ENCODE measurements at regions not wholly inside any gene's neighbourhood (a gene's known extent, or its start where the extent isn't known, plus 50 kb on each side); places are given as distances from the start of the nearest gene placed in this dataset.
"Not testable (repeated sequence)": the region's sequence is repeated elsewhere in the genome, so short reads cannot be mapped to it uniquely, and the experiment has no call there.

DNA sequence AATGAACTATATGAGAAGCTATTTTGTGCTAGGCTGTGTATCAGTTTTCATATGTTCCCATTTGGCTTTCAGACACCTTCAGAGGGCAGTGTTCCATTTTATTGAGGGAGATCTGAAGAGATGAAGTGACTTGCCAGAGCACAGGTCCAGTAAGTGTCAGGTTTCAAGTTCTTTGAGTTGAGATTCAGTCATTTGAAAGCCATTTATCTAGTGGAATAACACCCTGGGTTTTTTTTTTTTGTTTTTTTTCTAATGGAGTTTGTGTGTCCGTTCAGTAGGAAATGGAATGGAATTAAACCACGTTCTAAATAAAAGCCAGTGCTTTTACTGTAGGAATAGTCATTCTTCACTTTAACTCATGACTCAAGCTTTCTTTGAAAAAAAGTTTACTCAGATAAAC is 652.9 kb upstream of the USP24 start:
- H3K9me3 ChIP-seq (ENCODE audit: low read length), result no peaks in the 10 kb centered on the region
- no peak overlapping the region for H3K9ac ChIP-seq (ENCODE audit: low read length)
- no peak overlapping the region for H3K4me3 ChIP-seq (ENCODE audit: low read depth, low read length, poor library complexity, severe bottlenecking)
- no peak overlapping the region for H3K27ac ChIP-seq (ENCODE audit: low read depth, low read length, poor library complexity, severe bottlenecking)
- H3K36me3 ChIP-seq (ENCODE audit: insufficient read depth, low read length), result no peaks in the 10 kb centered on the region
- H3K79me2 ChIP-seq (ENCODE audit: insufficient read depth, low read length), result no peaks in the 10 kb centered on the region
- no peak overlapping the region for H2AFZ ChIP-seq (ENCODE audit: low read length)
- no peaks in the 10 kb centered on the region for H3K9me2 ChIP-seq (ENCODE audit: low read depth, low read length)
- no peaks in the 10 kb centered on the region for H3F3A ChIP-seq (ENCODE audit: insufficient read depth, low read length)
- H3K4me2 ChIP-seq (ENCODE audit: low read length), result no peak overlapping the region
- TF ChIP-seq EZH2 (IDR thresholded peaks at IDR 0.05; ENCODE audit: borderline replicate concordance, low read length), result no peak
- TF ChIP-seq, protein P1, sequence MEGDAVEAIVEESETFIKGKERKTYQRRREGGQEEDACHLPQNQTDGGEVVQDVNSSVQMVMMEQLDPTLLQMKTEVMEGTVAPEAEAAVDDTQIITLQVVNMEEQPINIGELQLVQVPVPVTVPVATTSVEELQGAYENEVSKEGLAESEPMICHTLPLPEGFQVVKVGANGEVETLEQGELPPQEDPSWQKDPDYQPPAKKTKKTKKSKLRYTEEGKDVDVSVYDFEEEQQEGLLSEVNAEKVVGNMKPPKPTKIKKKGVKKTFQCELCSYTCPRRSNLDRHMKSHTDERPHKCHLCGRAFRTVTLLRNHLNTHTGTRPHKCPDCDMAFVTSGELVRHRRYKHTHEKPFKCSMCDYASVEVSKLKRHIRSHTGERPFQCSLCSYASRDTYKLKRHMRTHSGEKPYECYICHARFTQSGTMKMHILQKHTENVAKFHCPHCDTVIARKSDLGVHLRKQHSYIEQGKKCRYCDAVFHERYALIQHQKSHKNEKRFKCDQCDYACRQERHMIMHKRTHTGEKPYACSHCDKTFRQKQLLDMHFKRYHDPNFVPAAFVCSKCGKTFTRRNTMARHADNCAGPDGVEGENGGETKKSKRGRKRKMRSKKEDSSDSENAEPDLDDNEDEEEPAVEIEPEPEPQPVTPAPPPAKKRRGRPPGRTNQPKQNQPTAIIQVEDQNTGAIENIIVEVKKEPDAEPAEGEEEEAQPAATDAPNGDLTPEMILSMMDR (IDR thresholded peaks at IDR 0.05; ENCODE audit: low read length), result no peak
- no peaks in the 10 kb centered on the region for H3K4me1 ChIP-seq (ENCODE audit: insufficient read depth, low read length, severe bottlenecking)
- H3K27me3 ChIP-seq (ENCODE audit: insufficient read depth, low read length), result no peaks in the 10 kb centered on the region
- no peaks in the 10 kb centered on the region for H4K20me1 ChIP-seq (ENCODE audit: insufficient read depth, low read length)

DNA sequence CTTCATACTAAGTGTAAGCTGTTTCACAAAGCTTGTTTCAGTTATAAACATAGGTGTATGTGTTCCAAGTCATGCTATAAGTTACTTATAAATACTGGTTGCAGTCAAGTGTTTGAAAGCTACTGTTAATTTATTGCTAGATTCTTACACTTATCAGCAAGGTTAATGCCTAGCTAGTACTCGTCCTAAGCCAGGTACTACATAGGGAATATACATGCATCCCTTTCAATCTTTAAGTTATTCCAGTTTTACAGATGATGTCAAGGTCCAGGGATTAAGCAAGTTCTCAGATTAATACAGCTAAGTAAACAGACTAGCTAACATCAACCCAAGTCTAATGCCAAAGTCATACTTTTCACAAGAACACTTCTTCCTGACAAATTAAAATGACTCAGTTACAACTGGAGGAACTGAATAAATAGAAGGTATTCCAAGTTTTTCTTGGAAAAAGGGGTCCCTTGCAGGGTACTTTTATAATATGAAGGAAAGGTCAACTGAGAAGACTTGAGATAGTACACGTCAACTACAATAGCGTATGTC is 652.2 kb upstream of the USP24 start:
- H3K79me2 ChIP-seq (ENCODE audit: insufficient read depth, low read length), result no peaks in the 10 kb centered on the region
- no peaks in the 10 kb centered on the region for H3K27me3 ChIP-seq (ENCODE audit: insufficient read depth, low read length)
- H3K4me3 ChIP-seq (ENCODE audit: low read depth, low read length, poor library complexity, severe bottlenecking), result no peak overlapping the region
- H3K4me2 ChIP-seq (ENCODE audit: low read length), result no peak overlapping the region
- no peaks in the 10 kb centered on the region for H3K36me3 ChIP-seq (ENCODE audit: insufficient read depth, low read length)
- H4K20me1 ChIP-seq (ENCODE audit: insufficient read depth, low read length), result no peaks in the 10 kb centered on the region
- H3K4me1 ChIP-seq (ENCODE audit: insufficient read depth, low read length, severe bottlenecking), result no peaks in the 10 kb centered on the region
- no peaks in the 10 kb centered on the region for H3K9me3 ChIP-seq (ENCODE audit: low read length)
- H2AFZ ChIP-seq (ENCODE audit: low read length), result no peak overlapping the region
- H3K9me2 ChIP-seq (ENCODE audit: low read depth, low read length), result no peaks in the 10 kb centered on the region
- H3K9ac ChIP-seq (ENCODE audit: low read length), result no peak overlapping the region
- no peaks in the 10 kb centered on the region for H3F3A ChIP-seq (ENCODE audit: insufficient read depth, low read length)
- no peak for TF ChIP-seq EZH2 (IDR thresholded peaks at IDR 0.05; ENCODE audit: borderline replicate concordance, low read length)
- TF ChIP-seq, protein P1 (IDR thresholded peaks at IDR 0.05; ENCODE audit: low read length), result no peak
- H3K27ac ChIP-seq (ENCODE audit: low read depth, low read length, poor library complexity, severe bottlenecking), result no peak overlapping the region

DNA sequence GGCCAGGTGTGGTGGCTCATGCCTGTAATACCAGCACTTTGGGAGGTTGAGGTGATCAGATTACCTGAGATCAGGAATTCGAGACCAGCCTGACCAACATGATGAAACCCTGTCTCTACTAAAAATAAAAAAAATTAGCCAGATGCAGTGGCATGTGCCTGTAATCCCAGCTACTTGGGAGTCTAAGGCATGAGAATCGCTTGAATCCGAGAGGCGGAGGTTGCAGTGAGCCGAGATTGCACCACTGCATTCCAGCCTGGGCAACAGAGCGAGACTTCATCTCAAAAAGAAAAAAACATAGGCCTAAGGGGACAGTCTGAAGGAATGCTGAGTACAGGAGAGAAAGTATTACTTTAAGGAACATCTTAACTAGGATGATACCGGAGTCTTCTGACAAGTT is 650.6 kb upstream of the USP24 start:
- not testable (repeated sequence) for H3K9me2 ChIP-seq (ENCODE audit: low read depth, low read length); H3K4me1 ChIP-seq (ENCODE audit: insufficient read depth, low read length, severe bottlenecking); H3K27me3 ChIP-seq (ENCODE audit: insufficient read depth, low read length); H3F3A ChIP-seq (ENCODE audit: insufficient read depth, low read length); H3K9ac ChIP-seq (ENCODE audit: low read length); H2AFZ ChIP-seq (ENCODE audit: low read length); H3K27ac ChIP-seq (ENCODE audit: low read depth, low read length, poor library complexity, severe bottlenecking); H3K4me2 ChIP-seq (ENCODE audit: low read length); H3K9me3 ChIP-seq (ENCODE audit: low read length); H3K79me2 ChIP-seq (ENCODE audit: insufficient read depth, low read length); H4K20me1 ChIP-seq (ENCODE audit: insufficient read depth, low read length); H3K36me3 ChIP-seq (ENCODE audit: insufficient read depth, low read length); H3K4me3 ChIP-seq (ENCODE audit: low read depth, low read length, poor library complexity, severe bottlenecking)

DNA sequence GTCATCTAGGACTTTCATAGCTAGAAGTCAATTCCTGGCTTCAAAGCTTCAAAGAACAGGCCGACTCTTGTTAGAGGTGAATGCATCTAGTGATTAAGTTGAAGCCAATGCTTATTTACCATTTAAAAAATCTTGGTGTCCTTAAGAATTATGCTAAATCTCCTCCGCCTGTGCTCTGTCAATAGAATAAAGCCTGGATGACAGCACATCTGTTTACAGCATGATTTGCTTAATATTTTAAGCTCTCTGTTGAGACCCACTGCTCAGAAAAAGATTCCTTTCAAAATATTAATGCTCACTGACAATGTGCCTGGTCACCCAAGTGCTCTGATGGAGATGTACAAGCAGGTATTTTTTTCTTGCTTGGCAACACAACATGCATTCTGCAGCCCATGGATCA is 649.1 kb upstream of the USP24 start:
- H2AFZ ChIP-seq (ENCODE audit: low read length), result no peak overlapping the region
- no peaks in the 10 kb centered on the region for H3F3A ChIP-seq (ENCODE audit: insufficient read depth, low read length)
- no peak overlapping the region for H3K27ac ChIP-seq (ENCODE audit: low read depth, low read length, poor library complexity, severe bottlenecking)
- no peaks in the 10 kb centered on the region for H3K79me2 ChIP-seq (ENCODE audit: insufficient read depth, low read length)
- H3K4me1 ChIP-seq (ENCODE audit: insufficient read depth, low read length, severe bottlenecking), result no peaks in the 10 kb centered on the region
- TF ChIP-seq, protein P1 (IDR thresholded peaks at IDR 0.05; ENCODE audit: low read length), result no peak
- TF ChIP-seq EZH2 (IDR thresholded peaks at IDR 0.05; ENCODE audit: borderline replicate concordance, low read length), result no peak
- no peaks in the 10 kb centered on the region for H3K9me3 ChIP-seq (ENCODE audit: low read length)
- H4K20me1 ChIP-seq (ENCODE audit: insufficient read depth, low read length), result no peaks in the 10 kb centered on the region
- H3K4me3 ChIP-seq (ENCODE audit: low read depth, low read length, poor library complexity, severe bottlenecking), result no peak overlapping the region
- H3K27me3 ChIP-seq (ENCODE audit: insufficient read depth, low read length), result no peaks in the 10 kb centered on the region
- no peak overlapping the region for H3K4me2 ChIP-seq (ENCODE audit: low read length)
- no peaks in the 10 kb centered on the region for H3K36me3 ChIP-seq (ENCODE audit: insufficient read depth, low read length)
- H3K9me2 ChIP-seq (ENCODE audit: low read depth, low read length), result no peaks in the 10 kb centered on the region
- no peak overlapping the region for H3K9ac ChIP-seq (ENCODE audit: low read length)
